Heart left ventricle (tissue), 13 donors: ENCODE measurements at regions not wholly inside any gene's neighbourhood (a gene's known extent, or its start where the extent isn't known, plus 50 kb on each side); places are given as distances from the start of the nearest gene placed in this dataset.

Experiments
- CTCF ChIP-seq, 12 donors: fragments of 200-600 bp; sonication (generic) in 4 of 12; IDR thresholded peaks; one replicate each; pipeline versions ENCODE4 v1.5.0 to v1.8.0; 2018 to 2022; ENCODE audit warnings: antibody characterized with exemption in 12 of 12, mild to moderate bottlenecking in 5 of 12
- POLR2A ChIP-seq, 2 donors: fragments of 450-650 bp; IDR thresholded peaks; one replicate each; pipeline ENCODE4 v1.6.1; 2017; ENCODE audit warnings: antibody characterized with exemption in 2 of 2, mild to moderate bottlenecking in 2 of 2, moderate library complexity in 2 of 2
- donor health status: ischemic (EF 13 %, LVEDD 7.1; RV severe dilation, severe dysfunction).
- donor health status: DM: no; HTN: yes; CAD: no.
- donor health status: DM: no; HTN: no; CAD: no.
- donor health status: ischemic (EF 25% LVEDD 6.9; RV normal size, moderate dysfunction).
- donor health status: ischemic (EF 25% LVEDD 5.7; RV mildly dilated, moderate dysfunction).
- donor health status: ischemic (EF 35%, LVEDD 5.7; RV mildly dilated, moderate dysfunction).
- donor health status: nonischemic (EF 11% LVEDD 7.7; RV severe dilation, severe dysfunction).
- donor health status: DM: yes; HTN: yes; CAD: no.
- donor health status: PGD.
- donor health status: ischemic (EF 29% LVEDD 5.4; RV normal size, mild dysfunction).
- donor health status: nonischemic (EF 23%, LVEDD 6.1; RV moderate dilation, normal function).

GRCh38 chr2:58636872-58637271, 395.7 kb upstream of the FANCL start:
- TF ChIP-seq POLR2A (IDR thresholded peaks at IDR 0.05) (no peak), CTCF (IDR thresholded peaks at IDR 0.05) (no peak)
